Glutamatergic neuron (in vitro differentiated cells): ENCODE measurements at regions not wholly inside any gene's neighbourhood (a gene's known extent, or its start where the extent isn't known, plus 50 kb on each side); places are given as distances from the start of the nearest gene placed in this dataset.

ENCODE experiments used
- DNase-seq: peaks from one replicate; pipeline ENCODE4 v3.0.0; 2022
- H3K27ac Mint-ChIP-seq: one replicate; pipeline ENCODE4 v1.8.0; 2020; ENCODE audit warnings: mild to moderate bottlenecking, mixed read lengths, inconsistent platforms; ENCODE audit not compliant: unreplicated experiment
- H3K27me3 Mint-ChIP-seq: one replicate; pipeline ENCODE4 v1.8.0; 2020; ENCODE audit warnings: mild to moderate bottlenecking, moderate library complexity, mixed read lengths, inconsistent platforms; ENCODE audit not compliant: unreplicated experiment
- H3K36me3 Mint-ChIP-seq: one replicate; pipeline ENCODE4 v1.8.0; 2020; ENCODE audit warnings: mild to moderate bottlenecking, mixed read lengths, inconsistent platforms; ENCODE audit not compliant: unreplicated experiment
- H3K4me1 Mint-ChIP-seq: one replicate; pipeline ENCODE4 v1.8.0; 2020; ENCODE audit warnings: mild to moderate bottlenecking, low read depth, mixed read lengths, inconsistent platforms; ENCODE audit not compliant: unreplicated experiment
- H3K4me3 Mint-ChIP-seq: one replicate; pipeline ENCODE4 v1.8.0; 2020; ENCODE audit warnings: mild to moderate bottlenecking, mixed read lengths, inconsistent platforms; ENCODE audit not compliant: unreplicated experiment
- H3K9me3 Mint-ChIP-seq: one replicate; pipeline ENCODE4 v1.8.0; 2020; ENCODE audit warnings: mild to moderate bottlenecking, moderate library complexity, mixed read lengths, inconsistent platforms; ENCODE audit not compliant: unreplicated experiment
- CTCF ChIP-seq: fragments of 200-600 bp; sonication (generic); IDR thresholded peaks from one replicate; pipeline ENCODE4 v1.5.0; 2021; ENCODE audit not compliant: partially characterized antibody, unreplicated experiment

GRCh38 chr14:27228053-27228452 lies 630.2 kb upstream of the NOVA1 start:
- Mint-ChIP-seq H3K27me3 (peaks cover 2% of the 10 kb centered on the region), H3K36me3 (peaks cover 4% of the 10 kb centered on the region), H3K27ac (no peak overlapping the region), H3K9me3 (no peaks in the 10 kb centered on the region), H3K4me1 (no peaks in the 10 kb centered on the region), H3K4me3 (no peak overlapping the region)
- no peak for DNase-seq
- no peak for TF ChIP-seq CTCF

- Mint-ChIP-seq H3K4me1 (peaks cover 4% of the 10 kb centered on the region), H3K27me3 (peaks cover 2% of the 10 kb centered on the region), H3K27ac (no peak overlapping the region), H3K9me3 (peaks cover 1% of the 10 kb centered on the region), H3K36me3 (peaks cover 4% of the 10 kb centered on the region), H3K4me3 (no peak overlapping the region)
- DNase-seq, result no peak
- TF ChIP-seq CTCF, result no peak
These were observed 636.5 kb upstream of the NOVA1 start for GRCh38 chr14:27234331-27234730.

- no peak for DNase-seq
- Mint-ChIP-seq H3K9me3 (peaks cover 1% of the 10 kb centered on the region), H3K4me1 (peaks cover 4% of the 10 kb centered on the region), H3K27ac (no peak overlapping the region), H3K36me3 (no peaks in the 10 kb centered on the region), H3K27me3 (no peaks in the 10 kb centered on the region), H3K4me3 (no peak overlapping the region)
- no peak for TF ChIP-seq CTCF
These were observed 638.8 kb upstream of the NOVA1 start for GRCh38 chr14:27236601-27237000.

GRCh38 chr14:27242874-27243273 lies 645.0 kb upstream of the NOVA1 start:
- Mint-ChIP-seq H3K36me3 (no peaks in the 10 kb centered on the region), H3K4me3 (no peak overlapping the region), H3K27ac (no peak overlapping the region), H3K4me1 (no peaks in the 10 kb centered on the region), H3K27me3 (peaks cover 1% of the 10 kb centered on the region), H3K9me3 (peaks cover 1% of the 10 kb centered on the region)
- no peak for TF ChIP-seq CTCF
- no peak for DNase-seq

- H3K36me3 Mint-ChIP-seq, result no peaks in the 10 kb centered on the region
- peaks cover 1% of the 10 kb centered on the region for H3K27me3 Mint-ChIP-seq
- H3K4me1 Mint-ChIP-seq, result no peaks in the 10 kb centered on the region
- H3K27ac Mint-ChIP-seq, result no peak overlapping the region
- no peak overlapping the region for H3K4me3 Mint-ChIP-seq
- no peak for TF ChIP-seq CTCF
- H3K9me3 Mint-ChIP-seq, result no peaks in the 10 kb centered on the region
- DNase-seq, result no peak
These were observed 645.5 kb upstream of the NOVA1 start for GRCh38 chr14:27243365-27243764.
